Erythroblast (primary cell): ENCODE measurements at regions not wholly inside any gene's neighbourhood (a gene's known extent, or its start where the extent isn't known, plus 50 kb on each side); places are given as distances from the start of the nearest gene placed in this dataset.

Source experiments
- DNase-seq, 2 experiments: peaks; one replicate each; lab custom pipeline; 2025; lab: John Stamatoyannopoulos, UW
- GATA1 ChIP-seq: IDR thresholded peaks from 2 replicates; pipeline ENCODE4 v1.6.1; 2011; ENCODE audit warnings: low read depth, mild to moderate bottlenecking, control low read depth, low read length, moderate library complexity
- POLR2A ChIP-seq: IDR thresholded peaks from 2 replicates; pipeline ENCODE4 v1.6.1; 2011; ENCODE audit warnings: mild to moderate bottlenecking, low read length

DNA sequence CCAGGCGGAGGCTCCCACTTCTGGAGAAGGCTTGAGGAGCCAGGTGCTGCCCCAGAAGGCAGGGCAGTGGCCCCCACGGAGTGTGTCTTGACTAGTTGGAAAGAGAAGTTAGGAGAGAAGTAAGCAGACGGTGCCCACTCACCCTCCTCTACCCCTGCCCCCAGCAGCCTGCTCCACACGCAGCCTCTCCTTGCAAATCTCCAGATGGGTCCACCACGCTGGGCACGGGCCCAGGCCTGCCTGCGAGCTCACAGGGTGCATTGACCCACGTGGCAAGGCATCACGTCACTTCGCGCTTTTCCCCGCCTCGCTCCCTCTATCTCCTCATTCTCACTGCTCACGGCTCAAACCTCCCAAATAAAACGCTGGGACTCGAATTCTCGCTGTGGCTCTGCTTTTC, 71.8 kb upstream of the RAB12 start:
- TF ChIP-seq POLR2A (no peak), GATA1 (no peak)
- DNase-seq, result no peak

- DNase-seq, result no peak
- no peak for TF ChIP-seq GATA1
- no peak for TF ChIP-seq POLR2A
Observed at GRCh38 chr18:8538935-8539334, 70.3 kb upstream of the RAB12 start.

GRCh38 chr18:8546677-8547076, 62.6 kb upstream of the RAB12 start:
- TF ChIP-seq GATA1, result no peak
- TF ChIP-seq POLR2A, result no peak
- no peak for DNase-seq

DNA sequence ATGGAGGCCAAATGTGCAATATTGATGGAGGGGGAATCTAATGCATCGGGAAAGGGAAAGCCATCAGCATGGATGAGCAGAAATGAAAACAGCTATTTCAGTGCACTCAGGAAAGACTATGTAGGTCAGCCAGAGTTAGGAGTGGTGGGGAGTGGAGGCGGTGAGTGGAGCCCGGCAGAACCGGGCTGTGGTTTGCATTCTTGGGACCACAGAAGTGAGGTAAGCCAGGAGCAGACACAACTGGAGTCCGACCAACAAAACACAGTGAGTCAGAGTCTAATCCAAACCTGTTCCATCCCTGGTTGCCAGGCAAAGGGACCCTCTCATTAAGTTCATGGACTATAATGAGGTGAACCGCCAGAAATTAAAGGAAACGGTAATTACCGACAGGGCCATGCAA, 61.1 kb upstream of the RAB12 start:
- DNase-seq, result no peak
- TF ChIP-seq GATA1 (no peak), POLR2A (no peak)

- no peak for TF ChIP-seq GATA1
- no peak for TF ChIP-seq POLR2A
- DNase-seq, result no peak
Observed at GRCh38 chr18:8549254-8549757, 59.9 kb upstream of the RAB12 start.

DNA sequence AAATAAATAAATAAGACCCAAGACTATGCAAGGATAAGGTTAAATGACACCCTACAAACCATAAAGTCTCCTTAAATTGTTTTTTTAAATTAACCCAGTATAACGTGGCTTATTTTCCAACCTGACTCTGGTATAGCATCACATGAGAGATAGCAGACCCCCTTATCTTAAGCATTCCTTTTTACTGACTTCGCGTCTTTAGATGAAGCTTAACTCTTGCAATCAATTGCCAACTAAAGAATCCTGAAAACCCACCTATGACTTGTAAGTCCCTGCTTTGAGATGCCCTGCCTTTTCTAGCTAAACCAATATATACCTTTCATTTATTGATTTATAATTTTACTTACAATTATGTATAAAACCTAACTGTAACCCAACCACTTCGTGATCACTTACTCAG, 57.1 kb upstream of the RAB12 start:
- no peak for DNase-seq
- no peak for TF ChIP-seq POLR2A
- no peak for TF ChIP-seq GATA1

- no peak for DNase-seq
- no peak for TF ChIP-seq GATA1
- TF ChIP-seq POLR2A, result no peak
Observed at GRCh38 chr18:8554354-8554753, 54.9 kb upstream of the RAB12 start.

DNA sequence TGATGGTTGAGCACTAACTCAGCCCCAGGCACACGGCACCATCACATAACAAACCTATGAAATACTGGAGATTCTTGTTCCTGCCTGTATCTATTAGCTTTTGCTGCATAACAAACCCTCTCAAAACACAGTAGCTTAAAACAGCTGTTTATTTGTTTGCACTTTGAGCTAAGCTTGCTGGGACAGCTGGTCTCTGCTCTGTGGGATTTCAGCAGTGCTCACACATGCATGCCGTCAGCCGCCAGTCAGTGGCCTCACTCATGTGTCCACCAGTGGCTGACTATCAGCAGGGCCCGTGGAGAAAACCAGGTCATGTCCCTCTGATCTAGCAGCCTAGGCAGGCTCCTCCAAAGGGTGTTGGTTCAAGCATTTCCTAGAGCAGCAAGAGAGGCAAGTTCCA, 52.8 kb upstream of the RAB12 start:
- TF ChIP-seq POLR2A (no peak), GATA1 (no peak)
- no peak for DNase-seq
